B cell (primary cell): ENCODE measurements at regions not wholly inside any gene's neighbourhood (a gene's known extent, or its start where the extent isn't known, plus 50 kb on each side); places are given as distances from the start of the nearest gene placed in this dataset.

ENCODE experiments used
- ATAC-seq: fragments of 200-7000 bp; cut with Tn5 transposase; one replicate; pipeline ENCODE4 v1.10.0; 2021; ENCODE audit warnings: low read depth, mild to moderate bottlenecking, moderate number of reproducible peaks, moderate library complexity
- CTCF ChIA-PET: fragments of 350-600 bp; sonication (Branson Sonifier 250); formaldehyde crosslinking; loops from one replicate; lab custom pipeline; 2021; ENCODE audit warnings: antibody characterized with exemption, inconsistent platforms; lab: Charles Lee
- POLR2A ChIA-PET: fragments of 350-600 bp; sonication (Branson Sonifier 250); formaldehyde crosslinking; loops from one replicate; lab custom pipeline; 2021; ENCODE audit warnings: antibody characterized with exemption; lab: Charles Lee
- DNase-seq: peaks from one replicate; pipeline ENCODE4 v3.0.0; 2013
- H2AFZ ChIP-seq: 2 replicates; pipeline ENCODE4 v1.6.1; 2012; ENCODE audit warnings: mild to moderate bottlenecking, low read depth, low read length; ENCODE audit not compliant: insufficient read depth, poor library complexity, severe bottlenecking
- H3K27ac ChIP-seq, 2 donors: 1 replicate in 1 of 2; 2 replicates in 1 of 2; pipeline ENCODE4 v1.5.1; 2012 to 2013; ENCODE audit warnings: low read length in 2 of 2, mild to moderate bottlenecking in 2 of 2, moderate library complexity in 1 of 2
- H3K27me3 ChIP-seq, 4 experiments: fragments of 200-600 bp in 1 of 4; sonication (generic) in 1 of 4; replicated peaks in 1 of 4; 1 replicate in 2 of 4; 2 replicates in 2 of 4; pipeline versions ENCODE4 v1.6.1 to v1.7.0; 2013 to 2016; ENCODE audit warnings: low read length in 3 of 4, mild to moderate bottlenecking in 2 of 4, mixed read lengths in 1 of 4, moderate library complexity in 1 of 4; ENCODE audit not compliant: insufficient read depth in 4 of 4, control insufficient read depth in 3 of 4; ENCODE audit errors: control extremely low read depth in 1 of 4
- H3K36me3 ChIP-seq, 2 experiments: replicated peaks in 1 of 2; 1 replicate in 1 of 2; 2 replicates in 1 of 2; pipeline versions ENCODE4 v1.6.1 to v1.7.1; 2013; ENCODE audit warnings: low read length in 1 of 2; ENCODE audit not compliant: insufficient read depth in 2 of 2, control insufficient read depth in 1 of 2; ENCODE audit errors: control extremely low read depth in 1 of 2, extremely low read depth in 1 of 2
- H3K4me1 ChIP-seq, 2 donors: fragments of 200-600 bp in 1 of 2; sonication (generic) in 1 of 2; 1 replicate in 1 of 2; 2 replicates in 1 of 2; pipeline versions ENCODE4 v1.5.1 to v1.6.1; 2013 to 2017; ENCODE audit warnings: low read length in 2 of 2; ENCODE audit not compliant: control insufficient read depth in 2 of 2, insufficient read depth in 2 of 2
- H3K4me2 ChIP-seq: replicated peaks from 2 replicates; pipeline ENCODE3; 2012; ENCODE audit warnings: mild to moderate bottlenecking, low read depth, low read length; ENCODE audit not compliant: poor library complexity, severe bottlenecking
- H3K4me3 ChIP-seq, 5 experiments: fragments of 200-600 bp in 1 of 5; sonication (generic) in 1 of 5; 1 replicate in 3 of 5; 2 replicates in 2 of 5; pipeline versions ENCODE4 v1.5.1 to v1.7.0; 2011 to 2016; ENCODE audit warnings: low read length in 4 of 5, mild to moderate bottlenecking in 4 of 5, low read depth in 2 of 5, control low read depth in 1 of 5, moderate library complexity in 1 of 5; ENCODE audit not compliant: insufficient read depth in 1 of 5; ENCODE audit errors: control extremely low read depth in 1 of 5, extremely low read depth in 1 of 5
- H3K79me2 ChIP-seq: fragments of 200-600 bp; sonication (generic); one replicate; pipeline ENCODE4 v1.6.0; 2016; ENCODE audit warnings: low read length; ENCODE audit not compliant: control insufficient read depth, insufficient read depth
- H3K9ac ChIP-seq: fragments of 200-600 bp; sonication (generic); 2 replicates; pipeline ENCODE4 v1.6.1; 2017; ENCODE audit warnings: mild to moderate bottlenecking, low read length, moderate library complexity
- H3K9me3 ChIP-seq, 3 donors: one replicate each; pipeline versions ENCODE4 v1.6.1 to v1.7.1; 2013; ENCODE audit warnings: low read length in 2 of 3; ENCODE audit not compliant: control insufficient read depth in 2 of 3, insufficient read depth in 1 of 3; ENCODE audit errors: control extremely low read depth in 1 of 3
- H4K20me1 ChIP-seq: 2 replicates; pipeline ENCODE4 v1.6.0; 2012; ENCODE audit warnings: mild to moderate bottlenecking, low read length; ENCODE audit not compliant: insufficient read depth, control insufficient read depth, poor library complexity, severe bottlenecking
- H3K27ac Mint-ChIP-seq: one replicate; pipeline ENCODE4 v1.8.0; 2021; ENCODE audit warnings: mixed read lengths
- H3K27me3 Mint-ChIP-seq: one replicate; pipeline ENCODE4 v1.8.0; 2021; ENCODE audit warnings: mixed read lengths
- H3K4me1 Mint-ChIP-seq: one replicate; pipeline ENCODE4 v1.8.0; 2021; ENCODE audit warnings: mixed read lengths
- H3K4me3 Mint-ChIP-seq: one replicate; pipeline ENCODE4 v1.8.0; 2021; ENCODE audit warnings: mixed read lengths
- H3K9me3 Mint-ChIP-seq: one replicate; pipeline ENCODE4 v1.8.0; 2022; ENCODE audit warnings: mixed read lengths; ENCODE audit not compliant: insufficient read depth
- CTCF ChIP-seq: fragments of 200-600 bp; IDR thresholded peaks from one replicate; pipeline ENCODE4 v1.8.0; 2022; ENCODE audit warnings: antibody characterized with exemption, mild to moderate bottlenecking
- EZH2 ChIP-seq: IDR thresholded peaks from 2 replicates; pipeline ENCODE4 v1.6.1; 2012; ENCODE audit warnings: borderline replicate concordance, low read depth, mild to moderate bottlenecking, moderate library complexity, low read length; ENCODE audit not compliant: insufficient read depth, poor library complexity, severe bottlenecking
- WGBS: methylation state at CpG from one replicate; pipeline ENCODE4 v1.1.5; 2013; ENCODE audit warnings: missing lambda C conversion rate; ENCODE audit not compliant: insufficient coverage; 5-methylcytosine and 5-hydroxymethylcytosine counted together
- intact Hi-C: fragments of 100-400 bp; cut with micrococcal nuclease; formaldehyde crosslinking; loops from one replicate; pipeline ENCODE4 v1.10.0; 2022

- TF ChIP-seq EZH2 (no peak), CTCF (no peak)
- DNase-seq (no peak), ATAC-seq (no peak)
- no peak overlapping the region for H3K27ac ChIP-seq
- no peak overlapping the region for H3K4me2 ChIP-seq
- no peaks in the 10 kb centered on the region for H3K4me1 ChIP-seq
- no peaks in the 10 kb centered on the region for H3K36me3 ChIP-seq
- Mint-ChIP-seq H3K4me1 (no peaks in the 10 kb centered on the region), H3K27me3 (peaks cover 24% of the 10 kb centered on the region), H3K27ac (no peak overlapping the region), H3K9me3 (no peaks in the 10 kb centered on the region), H3K4me3 (no peak overlapping the region)
- no peaks in the 10 kb centered on the region for H3K79me2 ChIP-seq
- intact Hi-C loops, result no loop called here
- ChIA-PET CTCF (no interaction called here), POLR2A (no interaction called here)
- H2AFZ ChIP-seq, result no peak overlapping the region
- H3K9me3 ChIP-seq, result no peaks in the 10 kb centered on the region
- no peaks in the 10 kb centered on the region for H4K20me1 ChIP-seq
- no peaks in the 10 kb centered on the region for H3K27me3 ChIP-seq
- 100% methylated on average over 1 of the region's 3 CpGs for WGBS
- no peak overlapping the region for H3K9ac ChIP-seq
- no peak overlapping the region for H3K4me3 ChIP-seq
These were observed 69.9 kb upstream of the SLC38A4 start for GRCh38 chr12:46895726-46896125.

- no peak overlapping the region for H3K4me3 Mint-ChIP-seq
- intact Hi-C loops, result no loop called here
- Histone ChIP-seq H3K79me2 (no peaks in the 10 kb centered on the region), H3K4me1 (no peaks in the 10 kb centered on the region), H4K20me1 (no peaks in the 10 kb centered on the region), H3K27me3 (no peaks in the 10 kb centered on the region), H3K27ac (no peak overlapping the region), H3K36me3 (no peaks in the 10 kb centered on the region), H2AFZ (no peak overlapping the region), H3K4me3 (no peak overlapping the region), H3K9me3 (no peaks in the 10 kb centered on the region), H3K9ac (no peak overlapping the region), H3K4me2 (no peak overlapping the region)
- H3K9me3 Mint-ChIP-seq, result no peaks in the 10 kb centered on the region
- no CpG with 5 or more reads among the region's 1 CpG for WGBS
- no peaks in the 10 kb centered on the region for H3K4me1 Mint-ChIP-seq
- ChIA-PET CTCF (no interaction called here), POLR2A (no interaction called here)
- H3K27ac Mint-ChIP-seq, result no peak overlapping the region
- TF ChIP-seq CTCF, result no peak
- ATAC-seq (no peak), DNase-seq (no peak)
- H3K27me3 Mint-ChIP-seq, result peaks cover 24% of the 10 kb centered on the region
These were observed 70.9 kb upstream of the SLC38A4 start for GRCh38 chr12:46896680-46897079.
